GM12892 (cell line): ENCODE measurements at regions not wholly inside any gene's neighbourhood (a gene's known extent, or its start where the extent isn't known, plus 50 kb on each side); places are given as distances from the start of the nearest gene placed in this dataset.

Experiments used
- POLR2A ChIP-seq: IDR thresholded peaks from 2 replicates; pipeline ENCODE4 v1.6.1; 2011; ENCODE audit warnings: low read depth, low read length, control low read depth
- POLR2AphosphoS5 ChIP-seq: IDR thresholded peaks from 2 replicates; pipeline ENCODE4 v1.6.1; 2011; ENCODE audit warnings: low read depth, low read length, control low read depth
- TAF1 ChIP-seq: IDR thresholded peaks from 2 replicates; pipeline ENCODE4 v1.6.1; 2011; ENCODE audit warnings: low read depth, mild to moderate bottlenecking, control low read depth, low read length, borderline replicate concordance

DNA sequence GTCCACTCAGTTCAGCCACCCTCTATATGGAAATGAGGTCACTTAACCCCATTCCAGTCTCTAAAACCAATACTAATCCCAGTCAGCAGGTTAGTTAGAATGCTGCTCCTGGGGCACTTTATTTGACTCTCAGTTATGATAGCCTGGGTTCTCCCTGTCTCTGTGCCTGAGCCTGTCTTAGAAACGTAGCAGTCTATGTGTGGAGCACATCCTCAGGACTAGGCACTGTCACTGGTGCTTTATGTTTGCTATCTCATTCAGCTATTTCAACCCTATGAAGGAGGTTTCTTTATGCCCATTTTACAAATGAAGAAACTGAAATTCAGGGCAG lies 152.5 kb upstream of the PKDCC start:
- TF ChIP-seq POLR2AphosphoS5 (no peak), POLR2A (no peak), TAF1 (no peak)
